GM18867 (cell line): ENCODE measurements at regions not wholly inside any gene's neighbourhood (a gene's known extent, or its start where the extent isn't known, plus 50 kb on each side); places are given as distances from the start of the nearest gene placed in this dataset.
"Not testable (repeated sequence)": the region's sequence is repeated elsewhere in the genome, so short reads cannot be mapped to it uniquely, and the experiment has no call there.

Experiments used
- ATAC-seq: cut with Tn5 transposase; IDR thresholded peaks from one replicate; pipeline ENCODE4 v1.9.1; 2021; ENCODE audit warnings: mild to moderate bottlenecking, moderate library complexity; ENCODE audit not compliant: unreplicated experiment

DNA sequence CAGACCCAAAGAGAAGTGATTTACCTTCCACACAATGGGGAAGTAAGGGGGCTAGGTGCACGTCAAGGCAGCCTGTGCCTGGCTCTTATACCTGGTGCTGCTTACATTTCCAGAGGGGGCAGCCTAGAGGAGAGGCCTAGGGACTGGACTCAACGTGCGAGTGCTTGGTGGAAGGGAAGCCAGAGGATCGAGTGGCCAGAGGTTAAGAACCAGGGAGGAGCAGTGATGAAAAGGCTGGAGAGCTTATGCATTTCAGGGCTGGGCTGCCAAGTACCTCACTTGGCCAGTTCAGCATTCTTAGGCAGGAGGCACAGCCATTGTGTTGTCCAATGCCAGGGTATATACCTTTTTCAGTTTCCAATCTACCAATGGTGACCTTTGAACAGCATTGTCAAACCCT is 77.4 kb downstream of the LAT start:
- ATAC-seq: not testable (repeated sequence)

DNA sequence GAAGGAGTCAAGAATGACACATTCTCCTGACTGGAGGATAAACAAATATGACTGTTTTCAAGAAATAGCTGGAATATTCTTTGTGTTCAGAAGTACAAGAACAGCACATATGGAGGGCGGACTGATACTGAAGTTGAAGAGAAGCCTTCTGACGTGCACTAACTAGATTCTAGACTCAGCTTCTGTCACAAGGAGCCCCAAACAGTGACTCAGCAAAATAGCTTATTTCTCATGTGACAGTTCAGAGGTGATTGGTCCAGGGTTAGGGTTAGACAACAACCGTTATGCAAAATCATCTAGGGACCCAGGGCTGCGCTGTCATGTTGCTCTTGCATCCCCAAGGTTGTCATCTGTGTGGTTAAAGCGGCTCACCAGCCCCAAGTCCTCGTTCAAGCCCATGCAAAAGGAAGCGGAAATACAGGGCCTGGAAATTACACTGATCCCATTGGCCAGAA is 76.6 kb downstream of the LAT start:
- not testable (repeated sequence) for ATAC-seq

DNA sequence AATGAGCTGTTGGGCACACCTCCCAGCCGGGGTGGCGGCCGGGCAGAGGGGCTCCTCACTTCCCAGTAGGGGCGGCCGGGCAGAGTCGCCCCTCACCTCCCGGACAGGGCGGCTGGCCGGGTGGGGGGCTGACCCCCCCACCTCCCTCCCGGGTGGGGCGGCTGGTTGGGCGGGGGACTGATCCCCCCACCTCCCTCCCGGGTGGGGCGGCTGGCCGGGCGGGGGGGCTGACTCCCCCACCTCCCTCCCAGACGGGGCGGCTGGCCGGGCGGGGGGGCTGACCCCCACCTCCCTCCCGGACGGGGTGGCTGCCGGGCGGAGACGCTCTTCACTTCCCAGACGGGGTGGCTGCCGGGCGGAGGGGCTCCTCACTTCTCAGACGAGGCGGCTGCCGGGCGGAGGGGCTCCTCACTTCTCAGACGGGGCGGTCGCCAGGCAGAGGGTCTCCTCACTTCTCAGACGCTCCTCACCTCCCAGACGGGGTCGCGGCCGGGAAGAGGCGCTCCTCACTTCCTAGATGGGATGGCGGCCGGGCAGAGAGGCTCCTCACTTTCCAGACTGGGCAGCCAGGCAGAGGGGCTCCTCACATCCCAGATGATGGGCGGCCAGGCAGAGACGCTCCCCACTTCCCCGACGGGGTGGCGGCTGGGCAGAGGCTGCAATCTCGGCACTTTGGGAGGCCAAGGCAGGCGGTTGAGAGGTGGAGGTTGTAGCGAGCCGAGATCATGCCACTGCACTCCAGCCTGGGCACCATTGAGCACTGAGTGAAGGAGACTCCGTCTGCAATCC is 75.4 kb downstream of the LAT start:
- ATAC-seq: not testable (repeated sequence)

DNA sequence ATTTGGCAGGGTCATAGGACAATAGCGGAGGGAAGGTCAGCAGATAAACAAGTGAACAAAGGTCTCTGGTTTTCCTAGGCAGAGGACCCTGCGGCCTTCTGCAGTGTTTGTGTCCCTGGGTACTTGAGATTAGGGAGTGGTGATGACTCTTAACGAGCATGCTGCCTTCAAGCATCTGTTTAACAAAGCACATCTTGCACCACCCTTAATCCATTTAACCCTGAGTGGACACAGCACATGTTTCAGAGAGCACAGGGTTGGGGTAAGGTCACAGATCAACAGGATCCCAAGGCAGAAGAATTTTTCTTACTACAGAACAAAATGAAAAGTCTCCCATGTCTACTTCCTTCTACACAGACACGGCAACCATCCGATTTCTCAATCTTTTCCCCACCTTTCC is 74.7 kb downstream of the LAT start:
- ATAC-seq: not testable (repeated sequence)
